LNCAP (cell line): ENCODE measurements at regions not wholly inside any gene's neighbourhood (a gene's known extent, or its start where the extent isn't known, plus 50 kb on each side); places are given as distances from the start of the nearest gene placed in this dataset.

Source experiments
- CTCF ChIP-seq: fragments of 450-650 bp; IDR thresholded peaks from 2 replicates; pipeline ENCODE4 v1.5.1; 2017; ENCODE audit warnings: mild to moderate bottlenecking

- no peak for TF ChIP-seq CTCF
Measured at GRCh38 chr9:80025796-80026520, 454.2 kb downstream of the TLE4 start.

- no peak for TF ChIP-seq CTCF
Measured at GRCh38 chr9:80025131-80025530, 453.4 kb downstream of the TLE4 start.

- no peak for TF ChIP-seq CTCF
Measured at GRCh38 chr9:80020530-80020929, 448.8 kb downstream of the TLE4 start.

GRCh38 chr9:80020056-80020455, 448.3 kb downstream of the TLE4 start:
- no peak for TF ChIP-seq CTCF

- no peak for TF ChIP-seq CTCF
Measured at GRCh38 chr9:80013891-80014290, 442.1 kb downstream of the TLE4 start.

GRCh38 chr9:80012557-80013330, 441.0 kb downstream of the TLE4 start:
- TF ChIP-seq CTCF = no peak

GRCh38 chr9:80009204-80009603, 437.4 kb downstream of the TLE4 start:
- TF ChIP-seq CTCF = no peak
